BE2C (cell line): ENCODE measurements at regions not wholly inside any gene's neighbourhood (a gene's known extent, or its start where the extent isn't known, plus 50 kb on each side); places are given as distances from the start of the nearest gene placed in this dataset.

Experiments used
- DNase-seq: peaks from one replicate; pipeline ENCODE4 v3.0.0-alpha.2; 2020
- H3K27me3 ChIP-seq: fragments of 250-450 bp; sonication (Bioruptor Pico); 2 replicates; pipeline ENCODE4 v1.5.1; 2020; ENCODE audit warnings: mild to moderate bottlenecking
- H3K36me3 ChIP-seq: fragments of 250-450 bp; sonication (Bioruptor Pico); 2 replicates; pipeline ENCODE4 v1.5.1; 2020; ENCODE audit warnings: mild to moderate bottlenecking
- H3K4me1 ChIP-seq: fragments of 250-450 bp; sonication (Bioruptor Pico); 2 replicates; pipeline ENCODE4 v1.5.1; 2020
- H3K4me3 ChIP-seq: 2 replicates; pipeline ENCODE4 v1.5.1; 2011; ENCODE audit warnings: low read depth, low read length
- H3K9me3 ChIP-seq: fragments of 250-450 bp; sonication (Bioruptor Pico); 2 replicates; pipeline ENCODE4 v1.5.1; 2020
- TF ChIP-seq, protein P1 (sequence below): IDR thresholded peaks from 2 replicates; pipeline ENCODE4 v1.5.1; 2012; ENCODE audit warnings: mild to moderate bottlenecking, low read depth, low read length

DNA sequence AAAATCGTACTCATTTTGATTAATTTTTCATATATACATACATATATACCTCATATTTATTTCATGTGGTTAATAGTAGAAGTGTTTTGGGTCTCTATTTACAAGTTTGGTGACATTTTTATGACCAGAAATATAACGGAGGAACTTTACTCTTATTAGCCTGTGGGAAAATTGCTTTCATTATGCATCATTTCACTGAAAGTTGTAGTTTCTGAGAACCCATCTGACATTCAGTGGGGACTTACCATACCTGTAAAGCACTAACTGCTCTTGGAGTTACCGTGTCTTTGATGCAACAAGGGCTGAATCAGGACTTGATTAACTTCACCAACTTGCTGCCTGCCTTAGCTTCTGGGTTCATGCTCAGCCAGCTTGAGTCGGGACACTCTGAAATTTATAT lies 49.9 kb upstream of the ITPKB start:
- TF ChIP-seq, protein P1, sequence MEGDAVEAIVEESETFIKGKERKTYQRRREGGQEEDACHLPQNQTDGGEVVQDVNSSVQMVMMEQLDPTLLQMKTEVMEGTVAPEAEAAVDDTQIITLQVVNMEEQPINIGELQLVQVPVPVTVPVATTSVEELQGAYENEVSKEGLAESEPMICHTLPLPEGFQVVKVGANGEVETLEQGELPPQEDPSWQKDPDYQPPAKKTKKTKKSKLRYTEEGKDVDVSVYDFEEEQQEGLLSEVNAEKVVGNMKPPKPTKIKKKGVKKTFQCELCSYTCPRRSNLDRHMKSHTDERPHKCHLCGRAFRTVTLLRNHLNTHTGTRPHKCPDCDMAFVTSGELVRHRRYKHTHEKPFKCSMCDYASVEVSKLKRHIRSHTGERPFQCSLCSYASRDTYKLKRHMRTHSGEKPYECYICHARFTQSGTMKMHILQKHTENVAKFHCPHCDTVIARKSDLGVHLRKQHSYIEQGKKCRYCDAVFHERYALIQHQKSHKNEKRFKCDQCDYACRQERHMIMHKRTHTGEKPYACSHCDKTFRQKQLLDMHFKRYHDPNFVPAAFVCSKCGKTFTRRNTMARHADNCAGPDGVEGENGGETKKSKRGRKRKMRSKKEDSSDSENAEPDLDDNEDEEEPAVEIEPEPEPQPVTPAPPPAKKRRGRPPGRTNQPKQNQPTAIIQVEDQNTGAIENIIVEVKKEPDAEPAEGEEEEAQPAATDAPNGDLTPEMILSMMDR: no peak
- no peak for DNase-seq
- no peaks in the 10 kb centered on the region for H3K36me3 ChIP-seq
- no peaks in the 10 kb centered on the region for H3K9me3 ChIP-seq
- no peak overlapping the region for H3K4me3 ChIP-seq
- peaks cover 8% of the 10 kb centered on the region for H3K27me3 ChIP-seq
- no peaks in the 10 kb centered on the region for H3K4me1 ChIP-seq
